GM19372 (cell line): ENCODE measurements at regions not wholly inside any gene's neighbourhood (a gene's known extent, or its start where the extent isn't known, plus 50 kb on each side); places are given as distances from the start of the nearest gene placed in this dataset.
"Not testable (repeated sequence)": the region's sequence is repeated elsewhere in the genome, so short reads cannot be mapped to it uniquely, and the experiment has no call there.

Experiments used
- ATAC-seq: cut with Tn5 transposase; IDR thresholded peaks from one replicate; pipeline ENCODE4 v1.9.1; 2021; ENCODE audit warnings: mild to moderate bottlenecking, low read depth, moderate library complexity; ENCODE audit not compliant: unreplicated experiment

GRCh38 chr18:29960539-29960938, 1082.0 kb downstream of the DSC3 start:
- ATAC-seq: no peak

GRCh38 chr18:29930231-29930630, 1112.3 kb downstream of the DSC3 start:
- ATAC-seq: no peak

- no peak for ATAC-seq
Measured at GRCh38 chr18:29928081-29928480, 1114.5 kb downstream of the DSC3 start.

- no peak for ATAC-seq
Measured at GRCh38 chr18:29925566-29925965, 1117.0 kb downstream of the DSC3 start.

- ATAC-seq: no peak
Measured at GRCh38 chr18:29912351-29912750, 1130.2 kb downstream of the DSC3 start.

- no peak for ATAC-seq
Measured at GRCh38 chr18:29892960-29893558, 1149.5 kb downstream of the DSC3 start.

GRCh38 chr18:29883114-29883513, 1159.4 kb downstream of the DSC3 start:
- ATAC-seq: no peak

GRCh38 chr18:29882620-29883019, 1159.9 kb downstream of the DSC3 start:
- no peak for ATAC-seq

- ATAC-seq: no peak
Measured at GRCh38 chr18:29879763-29880162, 1162.8 kb downstream of the DSC3 start.

- ATAC-seq: no peak
Measured at GRCh38 chr18:29874519-29875098, 1167.9 kb downstream of the DSC3 start.

GRCh38 chr18:29873211-29873610, 1169.3 kb downstream of the DSC3 start:
- ATAC-seq: no peak

GRCh38 chr18:29871246-29871645, 1171.3 kb downstream of the DSC3 start:
- no peak for ATAC-seq

- no peak for ATAC-seq
Measured at GRCh38 chr18:29862824-29863223, 1179.7 kb downstream of the DSC3 start.

- ATAC-seq: no peak
Measured at GRCh38 chr18:29855637-29856036, 1186.9 kb downstream of the DSC3 start.

- no peak for ATAC-seq
Measured at GRCh38 chr18:29853126-29853525, 1189.4 kb downstream of the DSC3 start.

- ATAC-seq: no peak
Measured at GRCh38 chr18:29849144-29849543, 1193.4 kb downstream of the DSC3 start.

GRCh38 chr18:29841631-29842030, 1200.9 kb downstream of the DSC3 start:
- ATAC-seq: no peak

- ATAC-seq: no peak
Measured at GRCh38 chr18:29840089-29840488, 1202.5 kb downstream of the DSC3 start.

- not testable (repeated sequence) for ATAC-seq
Measured at GRCh38 chr18:29838961-29839360, 1203.6 kb downstream of the DSC3 start.

GRCh38 chr18:29838556-29838955, 1204.0 kb downstream of the DSC3 start:
- no peak for ATAC-seq

- no peak for ATAC-seq
Measured at GRCh38 chr18:29823671-29824070, 1218.9 kb downstream of the DSC3 start.

GRCh38 chr18:29821544-29821943, 1221.0 kb downstream of the DSC3 start:
- ATAC-seq: no peak

GRCh38 chr18:29811519-29811918, 1231.0 kb downstream of the DSC3 start:
- no peak for ATAC-seq
